ENCODE measurements at regions not wholly inside any gene's neighbourhood (a gene's known extent, or its start where the extent isn't known, plus 50 kb on each side); places are given as distances from the start of the nearest gene placed in this dataset.
"Not testable (repeated sequence)": the region's sequence is repeated elsewhere in the genome, so short reads cannot be mapped to it uniquely, and the experiment has no call there.

DNA sequence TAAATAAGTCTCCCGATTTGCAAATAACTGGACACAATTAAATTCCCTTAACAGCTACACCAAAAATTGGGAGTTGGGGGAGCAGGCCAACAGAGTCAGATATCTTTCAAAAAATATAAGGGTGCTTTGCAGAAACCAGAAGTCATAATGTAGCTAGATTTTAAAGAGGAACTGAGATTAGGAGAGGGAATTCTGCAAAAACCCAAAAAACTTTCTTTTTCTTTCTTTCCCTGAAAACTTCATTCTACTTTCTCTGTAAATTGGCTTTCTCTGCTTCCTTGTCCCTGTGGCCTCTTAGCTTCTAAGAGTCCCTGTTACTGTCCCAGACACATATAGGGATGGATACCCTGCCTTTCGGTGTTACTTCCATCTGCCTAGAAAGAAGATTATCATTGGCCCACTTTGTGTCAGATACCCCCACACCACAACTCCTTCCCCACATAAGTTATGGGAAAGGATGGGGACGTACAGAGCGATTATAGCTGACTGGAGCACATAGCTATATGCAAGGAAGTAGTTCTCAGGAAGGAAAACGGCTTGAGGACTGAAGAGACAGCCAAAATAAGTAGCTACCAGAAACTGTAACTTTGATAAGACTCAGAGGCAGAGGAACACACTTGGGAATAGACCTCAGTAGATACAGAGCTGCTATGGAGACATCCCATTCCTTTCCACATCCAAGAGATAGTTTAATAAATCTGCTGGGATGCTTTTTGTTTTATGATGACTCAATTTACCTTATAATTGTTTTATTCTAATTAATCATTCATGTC is 129.1 kb upstream of the TGFBR2 start:
- H3K9me3 ChIP-seq: no peaks in the 10 kb centered on the region
- H3K4me1 ChIP-seq: peaks cover 0 to 54% of the 10 kb centered on the region in 2 donors
- TF ChIP-seq, protein P1, sequence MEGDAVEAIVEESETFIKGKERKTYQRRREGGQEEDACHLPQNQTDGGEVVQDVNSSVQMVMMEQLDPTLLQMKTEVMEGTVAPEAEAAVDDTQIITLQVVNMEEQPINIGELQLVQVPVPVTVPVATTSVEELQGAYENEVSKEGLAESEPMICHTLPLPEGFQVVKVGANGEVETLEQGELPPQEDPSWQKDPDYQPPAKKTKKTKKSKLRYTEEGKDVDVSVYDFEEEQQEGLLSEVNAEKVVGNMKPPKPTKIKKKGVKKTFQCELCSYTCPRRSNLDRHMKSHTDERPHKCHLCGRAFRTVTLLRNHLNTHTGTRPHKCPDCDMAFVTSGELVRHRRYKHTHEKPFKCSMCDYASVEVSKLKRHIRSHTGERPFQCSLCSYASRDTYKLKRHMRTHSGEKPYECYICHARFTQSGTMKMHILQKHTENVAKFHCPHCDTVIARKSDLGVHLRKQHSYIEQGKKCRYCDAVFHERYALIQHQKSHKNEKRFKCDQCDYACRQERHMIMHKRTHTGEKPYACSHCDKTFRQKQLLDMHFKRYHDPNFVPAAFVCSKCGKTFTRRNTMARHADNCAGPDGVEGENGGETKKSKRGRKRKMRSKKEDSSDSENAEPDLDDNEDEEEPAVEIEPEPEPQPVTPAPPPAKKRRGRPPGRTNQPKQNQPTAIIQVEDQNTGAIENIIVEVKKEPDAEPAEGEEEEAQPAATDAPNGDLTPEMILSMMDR (IDR thresholded peaks at IDR 0.05): no peak
- H3K27me3 ChIP-seq: no peaks in the 10 kb centered on the region
- no peak overlapping the region for H3K27ac ChIP-seq
- no peaks in the 10 kb centered on the region for H3K36me3 ChIP-seq
- DNase-seq (ENCODE audit: low spot score): no peak
- H3K4me3 ChIP-seq: no peak overlapping the region

GRCh38 chr3:30479737-30480136 is 126.7 kb upstream of the TGFBR2 start:
- H3K36me3 ChIP-seq; DNase-seq (ENCODE audit: low spot score); H3K9me3 ChIP-seq; H3K27me3 ChIP-seq; H3K4me3 ChIP-seq: not testable (repeated sequence)
- H3K27ac ChIP-seq: peak overlapping the region; percentile 18 to 72
- peaks cover 0 to 32% of the 10 kb centered on the region in 2 donors for H3K4me1 ChIP-seq

DNA sequence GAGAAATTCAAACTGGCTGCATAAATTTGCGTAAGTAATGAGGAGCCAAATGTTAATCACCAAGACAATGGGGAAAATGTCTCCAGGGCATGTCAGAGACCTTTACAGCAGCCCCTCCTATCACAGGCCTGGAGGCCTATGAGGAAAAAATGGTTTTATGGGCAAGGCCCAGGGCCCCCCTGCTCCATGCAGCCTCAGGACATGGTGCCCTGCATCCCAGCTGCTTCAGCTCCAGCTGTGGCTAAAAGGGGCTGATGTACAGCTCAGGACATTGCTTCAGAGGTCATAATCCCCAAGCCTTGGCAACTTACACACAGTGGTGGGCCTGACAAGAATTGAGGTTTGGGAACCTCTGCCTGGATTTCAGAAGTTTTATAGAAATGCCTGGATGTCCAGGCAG is 126.2 kb upstream of the TGFBR2 start:
- not testable (repeated sequence) for H3K36me3 ChIP-seq; H3K4me3 ChIP-seq; DNase-seq (ENCODE audit: low spot score); H3K9me3 ChIP-seq; H3K27me3 ChIP-seq
- Histone ChIP-seq H3K27ac (peak overlapping the region; percentile 18 to 72), H3K4me1 (peaks cover 0 to 28% of the 10 kb centered on the region in 2 donors)

DNA sequence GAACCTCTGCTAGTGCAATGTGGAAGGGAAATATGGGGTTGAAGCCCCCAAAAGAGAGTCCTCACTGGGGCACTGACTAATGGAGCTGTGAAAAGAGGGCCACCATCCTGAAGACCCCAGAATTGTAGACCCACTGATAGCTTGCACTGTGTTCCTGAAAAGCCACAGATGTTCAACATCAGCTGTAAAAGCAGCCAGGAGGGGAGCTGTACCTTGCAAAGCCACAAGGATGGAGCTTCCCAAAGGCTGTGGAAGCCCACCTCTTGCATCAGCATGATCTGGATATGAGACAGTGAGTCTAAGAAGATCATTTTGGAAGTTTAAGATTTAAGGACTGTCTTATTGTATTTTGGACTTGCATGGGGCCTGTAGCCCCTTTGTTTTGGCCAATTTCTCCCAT is 125.8 kb upstream of the TGFBR2 start:
- H3K36me3 ChIP-seq: no peaks in the 10 kb centered on the region
- TF ChIP-seq, protein P1 (IDR thresholded peaks at IDR 0.05): no peak
- no peak overlapping the region for H3K4me3 ChIP-seq
- no peaks in the 10 kb centered on the region for H3K9me3 ChIP-seq
- no peaks in the 10 kb centered on the region for H3K27me3 ChIP-seq
- H3K4me1 ChIP-seq: peaks cover 0 to 28% of the 10 kb centered on the region in 2 donors
- DNase-seq (ENCODE audit: low spot score): no peak
- peak overlapping the region in 1 of 2 donors; percentile 72 for H3K27ac ChIP-seq

- Histone ChIP-seq H3K27ac (no peak overlapping the region), H3K4me3 (no peak overlapping the region), H3K4me1 (peaks cover 0 to 28% of the 10 kb centered on the region in 2 donors), H3K36me3 (no peaks in the 10 kb centered on the region), H3K9me3 (no peaks in the 10 kb centered on the region), H3K27me3 (no peaks in the 10 kb centered on the region)
- TF ChIP-seq, protein P1 (IDR thresholded peaks at IDR 0.05): no peak
- no peak for DNase-seq (ENCODE audit: low spot score)
These were observed 125.2 kb upstream of the TGFBR2 start for GRCh38 chr3:30481241-30481640.

GRCh38 chr3:30484229-30484628 is 122.2 kb upstream of the TGFBR2 start:
- not testable (repeated sequence) for H3K4me3 ChIP-seq; H3K27ac ChIP-seq; H3K36me3 ChIP-seq; DNase-seq (ENCODE audit: low spot score); H3K27me3 ChIP-seq
- H3K9me3 ChIP-seq: peaks cover 0 to 11% of the 10 kb centered on the region in 2 donors
- H3K4me1 ChIP-seq: peaks cover 0 to 14% of the 10 kb centered on the region in 2 donors

DNA sequence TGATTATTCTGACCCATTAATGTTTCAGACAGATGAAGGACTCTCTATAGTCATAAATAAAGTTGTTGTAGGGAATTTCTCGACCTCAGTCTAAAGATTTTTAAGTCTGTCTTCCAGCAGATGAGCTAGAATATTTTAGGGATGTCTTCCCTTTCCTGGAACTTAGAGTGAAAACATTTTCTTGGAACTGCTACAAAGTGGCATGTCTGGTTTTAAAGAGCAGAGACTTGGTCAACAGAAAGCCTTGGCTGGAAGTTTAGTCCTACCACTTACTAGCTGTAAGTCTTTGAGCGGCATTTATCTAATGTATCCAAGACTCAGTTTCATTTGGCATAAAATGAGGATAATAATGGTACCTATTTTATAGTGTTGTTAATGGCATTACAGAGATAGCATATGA is 120.0 kb upstream of the TGFBR2 start:
- TF ChIP-seq, protein P1 (IDR thresholded peaks at IDR 0.05): no peak
- Histone ChIP-seq H3K27me3 (no peaks in the 10 kb centered on the region), H3K4me1 (no peaks in the 10 kb centered on the region), H3K27ac (no peak overlapping the region), H3K4me3 (no peak overlapping the region), H3K9me3 (peaks cover 0 to 14% of the 10 kb centered on the region in 2 donors), H3K36me3 (no peaks in the 10 kb centered on the region)
- no peak for DNase-seq (ENCODE audit: low spot score)
